ENCODE measurements at regions not wholly inside any gene's neighbourhood (a gene's known extent, or its start where the extent isn't known, plus 50 kb on each side); places are given as distances from the start of the nearest gene placed in this dataset.

DNA sequence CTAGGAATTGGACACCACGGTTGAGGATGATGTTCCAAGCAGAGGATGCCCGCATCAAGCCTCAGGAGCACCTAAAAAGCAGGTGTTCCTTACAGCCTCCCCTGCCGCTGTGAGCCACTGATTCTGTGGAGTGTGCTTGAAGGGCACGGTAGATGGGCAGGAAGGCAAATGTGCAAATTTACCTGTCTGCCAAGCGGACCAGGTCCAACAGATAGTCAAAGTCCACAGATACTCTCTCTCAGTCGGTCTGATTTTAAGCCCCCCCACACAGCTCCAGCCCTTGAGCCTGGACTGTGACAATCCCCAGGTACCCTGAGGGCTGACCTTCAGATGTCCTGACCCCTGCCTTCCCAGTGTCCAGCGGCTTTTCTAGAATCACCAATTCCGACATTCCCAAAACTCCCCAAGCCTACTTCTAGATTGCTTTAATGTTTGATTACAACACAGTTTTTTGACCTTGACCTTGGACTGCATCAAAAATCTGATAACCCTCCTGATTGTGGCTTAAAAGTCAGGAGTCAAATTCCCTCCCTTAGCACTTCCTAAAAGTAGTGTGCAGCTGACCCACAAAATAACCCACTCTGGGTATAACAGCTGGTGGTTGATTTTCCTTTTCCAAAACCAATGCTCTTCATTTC, 208.8 kb upstream of the NCKAP5 start:
- H3K4me1 ChIP-seq (ENCODE audit: insufficient read depth, low read length, severe bottlenecking): no peaks in the 10 kb centered on the region
- no peaks in the 10 kb centered on the region for H3K9me3 ChIP-seq (ENCODE audit: low read length)
- H3K36me3 ChIP-seq (ENCODE audit: insufficient read depth, low read length): no peaks in the 10 kb centered on the region
- H2AFZ ChIP-seq (ENCODE audit: low read length): no peak overlapping the region
- no peak overlapping the region for H3K4me3 ChIP-seq (ENCODE audit: low read depth, low read length, poor library complexity, severe bottlenecking)
- TF ChIP-seq, protein P1, sequence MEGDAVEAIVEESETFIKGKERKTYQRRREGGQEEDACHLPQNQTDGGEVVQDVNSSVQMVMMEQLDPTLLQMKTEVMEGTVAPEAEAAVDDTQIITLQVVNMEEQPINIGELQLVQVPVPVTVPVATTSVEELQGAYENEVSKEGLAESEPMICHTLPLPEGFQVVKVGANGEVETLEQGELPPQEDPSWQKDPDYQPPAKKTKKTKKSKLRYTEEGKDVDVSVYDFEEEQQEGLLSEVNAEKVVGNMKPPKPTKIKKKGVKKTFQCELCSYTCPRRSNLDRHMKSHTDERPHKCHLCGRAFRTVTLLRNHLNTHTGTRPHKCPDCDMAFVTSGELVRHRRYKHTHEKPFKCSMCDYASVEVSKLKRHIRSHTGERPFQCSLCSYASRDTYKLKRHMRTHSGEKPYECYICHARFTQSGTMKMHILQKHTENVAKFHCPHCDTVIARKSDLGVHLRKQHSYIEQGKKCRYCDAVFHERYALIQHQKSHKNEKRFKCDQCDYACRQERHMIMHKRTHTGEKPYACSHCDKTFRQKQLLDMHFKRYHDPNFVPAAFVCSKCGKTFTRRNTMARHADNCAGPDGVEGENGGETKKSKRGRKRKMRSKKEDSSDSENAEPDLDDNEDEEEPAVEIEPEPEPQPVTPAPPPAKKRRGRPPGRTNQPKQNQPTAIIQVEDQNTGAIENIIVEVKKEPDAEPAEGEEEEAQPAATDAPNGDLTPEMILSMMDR (IDR thresholded peaks at IDR 0.05; ENCODE audit: low read length): no peak
- no peak for TF ChIP-seq EZH2 (IDR thresholded peaks at IDR 0.05; ENCODE audit: borderline replicate concordance, low read length)
- no peaks in the 10 kb centered on the region for H3F3A ChIP-seq (ENCODE audit: insufficient read depth, low read length)
- no peak overlapping the region for H3K9ac ChIP-seq (ENCODE audit: low read length)
- H4K20me1 ChIP-seq (ENCODE audit: insufficient read depth, low read length): no peaks in the 10 kb centered on the region
- H3K27ac ChIP-seq (ENCODE audit: low read depth, low read length, poor library complexity, severe bottlenecking): no peak overlapping the region
- no peaks in the 10 kb centered on the region for H3K27me3 ChIP-seq (ENCODE audit: insufficient read depth, low read length)
- no peak overlapping the region for H3K4me2 ChIP-seq (ENCODE audit: low read length)
- no peaks in the 10 kb centered on the region for H3K79me2 ChIP-seq (ENCODE audit: insufficient read depth, low read length)
- no peaks in the 10 kb centered on the region for H3K9me2 ChIP-seq (ENCODE audit: low read depth, low read length)

DNA sequence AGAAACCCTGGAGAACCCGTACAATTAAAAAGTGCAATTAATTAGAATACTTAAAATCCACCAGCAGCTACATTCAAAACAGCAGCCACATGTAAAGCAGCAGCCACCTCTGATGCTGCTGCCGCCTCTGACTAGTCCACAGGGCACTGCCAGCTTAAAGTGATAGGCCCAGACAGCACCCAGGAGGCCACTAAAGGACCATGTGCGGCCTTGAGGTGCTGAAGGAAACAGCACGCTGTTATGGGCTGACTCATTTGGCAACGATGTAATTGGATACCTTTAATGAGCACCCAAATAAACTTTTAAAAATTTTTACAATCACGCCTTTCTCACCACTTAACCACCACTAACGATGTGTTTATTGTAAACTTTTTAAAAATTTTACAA, 209.3 kb upstream of the NCKAP5 start:
- no peak overlapping the region for H2AFZ ChIP-seq (ENCODE audit: low read length)
- no peak overlapping the region for H3K27ac ChIP-seq (ENCODE audit: low read depth, low read length, poor library complexity, severe bottlenecking)
- H3K27me3 ChIP-seq (ENCODE audit: insufficient read depth, low read length): no peaks in the 10 kb centered on the region
- TF ChIP-seq EZH2 (IDR thresholded peaks at IDR 0.05; ENCODE audit: borderline replicate concordance, low read length): no peak
- TF ChIP-seq, protein P1 (IDR thresholded peaks at IDR 0.05; ENCODE audit: low read length): no peak
- no peak overlapping the region for H3K4me2 ChIP-seq (ENCODE audit: low read length)
- no peaks in the 10 kb centered on the region for H3K9me2 ChIP-seq (ENCODE audit: low read depth, low read length)
- H3K79me2 ChIP-seq (ENCODE audit: insufficient read depth, low read length): no peaks in the 10 kb centered on the region
- no peak overlapping the region for H3K4me3 ChIP-seq (ENCODE audit: low read depth, low read length, poor library complexity, severe bottlenecking)
- H3K9ac ChIP-seq (ENCODE audit: low read length): no peak overlapping the region
- no peaks in the 10 kb centered on the region for H3K4me1 ChIP-seq (ENCODE audit: insufficient read depth, low read length, severe bottlenecking)
- no peaks in the 10 kb centered on the region for H3K9me3 ChIP-seq (ENCODE audit: low read length)
- H3F3A ChIP-seq (ENCODE audit: insufficient read depth, low read length): no peaks in the 10 kb centered on the region
- no peaks in the 10 kb centered on the region for H4K20me1 ChIP-seq (ENCODE audit: insufficient read depth, low read length)
- H3K36me3 ChIP-seq (ENCODE audit: insufficient read depth, low read length): no peaks in the 10 kb centered on the region

DNA sequence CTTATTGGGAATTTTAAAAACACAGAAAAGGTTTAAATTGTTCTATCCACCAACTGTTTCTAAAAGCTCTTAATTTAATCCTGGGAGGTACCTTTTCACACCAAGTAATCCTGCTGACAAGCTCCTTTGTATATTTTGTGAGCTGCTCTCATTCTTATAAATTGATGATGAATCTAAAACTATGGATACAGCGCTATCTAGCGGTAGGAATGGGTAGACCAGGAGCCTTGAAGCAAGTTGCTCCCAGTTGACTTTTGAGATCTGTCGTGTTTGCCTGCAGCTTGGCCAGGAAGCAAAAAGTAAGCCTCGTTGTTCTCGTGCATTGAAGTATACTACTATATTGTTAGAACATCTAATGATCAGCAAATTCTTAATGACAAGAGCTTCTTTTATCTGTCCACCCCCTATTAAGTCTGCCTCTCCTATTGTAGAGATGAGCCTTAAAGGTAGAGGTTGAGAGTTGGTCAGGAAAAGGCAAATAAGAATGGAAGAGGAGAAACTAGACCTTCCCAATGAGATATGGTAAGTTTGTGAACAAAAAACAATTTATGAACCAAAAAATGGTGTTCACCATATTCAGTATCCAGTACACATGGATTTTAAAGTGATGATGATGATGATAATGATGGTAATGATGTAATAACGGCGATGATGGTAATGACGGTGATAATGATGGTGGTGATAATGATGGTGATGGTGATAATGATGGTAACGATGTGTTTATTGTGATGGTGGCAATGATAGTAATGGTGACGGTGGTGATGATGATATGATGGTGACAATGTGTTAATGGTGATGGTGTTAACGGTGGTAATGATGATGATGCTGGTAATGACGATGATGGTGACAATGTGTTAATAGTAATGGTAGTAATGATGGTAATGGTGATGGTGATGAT, 212.1 kb upstream of the NCKAP5 start:
- Histone ChIP-seq H3K36me3 (ENCODE audit: insufficient read depth, low read length) (no peaks in the 10 kb centered on the region), H3K4me2 (ENCODE audit: low read length) (no peak overlapping the region), H3K9me3 (ENCODE audit: low read length) (no peaks in the 10 kb centered on the region), H2AFZ (ENCODE audit: low read length) (no peak overlapping the region), H3K9me2 (ENCODE audit: low read depth, low read length) (no peaks in the 10 kb centered on the region), H4K20me1 (ENCODE audit: insufficient read depth, low read length) (no peaks in the 10 kb centered on the region), H3K27ac (ENCODE audit: low read depth, low read length, poor library complexity, severe bottlenecking) (no peak overlapping the region), H3K4me1 (ENCODE audit: insufficient read depth, low read length, severe bottlenecking) (no peaks in the 10 kb centered on the region), H3K27me3 (ENCODE audit: insufficient read depth, low read length) (no peaks in the 10 kb centered on the region), H3K4me3 (ENCODE audit: low read depth, low read length, poor library complexity, severe bottlenecking) (no peak overlapping the region), H3K79me2 (ENCODE audit: insufficient read depth, low read length) (no peaks in the 10 kb centered on the region), H3F3A (ENCODE audit: insufficient read depth, low read length) (no peaks in the 10 kb centered on the region), H3K9ac (ENCODE audit: low read length) (no peak overlapping the region)
- TF ChIP-seq, protein P1 (IDR thresholded peaks at IDR 0.05; ENCODE audit: low read length): peak; percentile 75
- no peak for TF ChIP-seq EZH2 (IDR thresholded peaks at IDR 0.05; ENCODE audit: borderline replicate concordance, low read length)
